ENCODE measurements at regions not wholly inside any gene's neighbourhood (a gene's known extent, or its start where the extent isn't known, plus 50 kb on each side); places are given as distances from the start of the nearest gene placed in this dataset.

DNA sequence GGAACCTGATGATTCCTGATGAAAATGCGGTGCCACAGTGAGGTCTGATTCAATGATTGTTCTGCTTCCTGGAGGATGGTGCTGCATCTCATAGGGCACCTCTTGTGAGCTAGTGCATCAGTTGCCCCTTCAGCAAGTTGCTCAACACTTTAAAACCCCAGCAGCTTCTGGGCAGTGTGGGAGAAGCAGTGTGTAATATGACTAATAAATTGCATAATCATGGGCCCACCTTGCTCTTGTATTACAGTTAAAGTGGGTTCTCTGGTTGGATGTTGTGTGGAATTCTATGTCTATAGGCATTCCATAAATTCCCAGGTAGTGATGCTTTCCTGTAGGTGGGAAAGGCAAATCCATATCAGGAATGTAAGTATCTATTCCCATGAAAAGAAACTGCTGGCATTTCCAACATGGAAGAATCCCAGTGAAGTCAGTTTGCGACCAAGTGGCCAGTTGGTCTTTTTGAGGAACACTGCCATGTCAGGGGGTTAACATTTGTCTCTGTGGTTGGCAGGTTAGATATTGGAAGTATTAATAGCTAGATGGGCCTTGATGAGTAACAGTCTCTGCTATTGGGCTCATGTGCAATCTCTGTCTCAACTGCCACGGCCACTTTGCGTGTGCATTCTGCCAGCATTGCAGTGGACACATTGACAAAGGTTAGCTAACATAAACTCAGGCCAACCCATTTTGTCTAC is 121.1 kb upstream of the OTUD4 start:
- H3K27me3 Mint-ChIP-seq (ENCODE audit: low read depth) = peaks cover under 1% of the 10 kb centered on the region
- no peaks in the 10 kb centered on the region for H3K9me3 Mint-ChIP-seq
- H3K27ac Mint-ChIP-seq = no peak overlapping the region
- peaks cover 13% of the 10 kb centered on the region for H3K4me1 Mint-ChIP-seq
- H3K36me3 Mint-ChIP-seq (ENCODE audit: low read depth) = no peaks in the 10 kb centered on the region
- TF ChIP-seq, protein P1, sequence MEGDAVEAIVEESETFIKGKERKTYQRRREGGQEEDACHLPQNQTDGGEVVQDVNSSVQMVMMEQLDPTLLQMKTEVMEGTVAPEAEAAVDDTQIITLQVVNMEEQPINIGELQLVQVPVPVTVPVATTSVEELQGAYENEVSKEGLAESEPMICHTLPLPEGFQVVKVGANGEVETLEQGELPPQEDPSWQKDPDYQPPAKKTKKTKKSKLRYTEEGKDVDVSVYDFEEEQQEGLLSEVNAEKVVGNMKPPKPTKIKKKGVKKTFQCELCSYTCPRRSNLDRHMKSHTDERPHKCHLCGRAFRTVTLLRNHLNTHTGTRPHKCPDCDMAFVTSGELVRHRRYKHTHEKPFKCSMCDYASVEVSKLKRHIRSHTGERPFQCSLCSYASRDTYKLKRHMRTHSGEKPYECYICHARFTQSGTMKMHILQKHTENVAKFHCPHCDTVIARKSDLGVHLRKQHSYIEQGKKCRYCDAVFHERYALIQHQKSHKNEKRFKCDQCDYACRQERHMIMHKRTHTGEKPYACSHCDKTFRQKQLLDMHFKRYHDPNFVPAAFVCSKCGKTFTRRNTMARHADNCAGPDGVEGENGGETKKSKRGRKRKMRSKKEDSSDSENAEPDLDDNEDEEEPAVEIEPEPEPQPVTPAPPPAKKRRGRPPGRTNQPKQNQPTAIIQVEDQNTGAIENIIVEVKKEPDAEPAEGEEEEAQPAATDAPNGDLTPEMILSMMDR (IDR thresholded peaks at IDR 0.05; ENCODE audit: unreplicated experiment in 3 of 3) = no peak
- no peak overlapping the region for H3K4me3 Mint-ChIP-seq

GRCh38 chr4:145299380-145300076 is 119.1 kb upstream of the OTUD4 start:
- Mint-ChIP-seq H3K4me3 (no peak overlapping the region), H3K36me3 (ENCODE audit: low read depth) (no peaks in the 10 kb centered on the region), H3K27ac (no peak overlapping the region), H3K27me3 (ENCODE audit: low read depth) (no peaks in the 10 kb centered on the region), H3K4me1 (peaks cover 13% of the 10 kb centered on the region), H3K9me3 (no peaks in the 10 kb centered on the region)
- TF ChIP-seq, protein P1 (IDR thresholded peaks at IDR 0.05; ENCODE audit: unreplicated experiment in 3 of 3) = no peak

- H3K9me3 Mint-ChIP-seq = no peaks in the 10 kb centered on the region
- no peaks in the 10 kb centered on the region for H3K27me3 Mint-ChIP-seq (ENCODE audit: low read depth)
- H3K27ac Mint-ChIP-seq = no peak overlapping the region
- peaks cover 13% of the 10 kb centered on the region for H3K4me1 Mint-ChIP-seq
- H3K4me3 Mint-ChIP-seq = no peak overlapping the region
- TF ChIP-seq, protein P1 (IDR thresholded peaks at IDR 0.05; ENCODE audit: unreplicated experiment in 3 of 3) = no peak
- no peaks in the 10 kb centered on the region for H3K36me3 Mint-ChIP-seq (ENCODE audit: low read depth)
Measured at GRCh38 chr4:145298885-145299284, 118.5 kb upstream of the OTUD4 start.

DNA sequence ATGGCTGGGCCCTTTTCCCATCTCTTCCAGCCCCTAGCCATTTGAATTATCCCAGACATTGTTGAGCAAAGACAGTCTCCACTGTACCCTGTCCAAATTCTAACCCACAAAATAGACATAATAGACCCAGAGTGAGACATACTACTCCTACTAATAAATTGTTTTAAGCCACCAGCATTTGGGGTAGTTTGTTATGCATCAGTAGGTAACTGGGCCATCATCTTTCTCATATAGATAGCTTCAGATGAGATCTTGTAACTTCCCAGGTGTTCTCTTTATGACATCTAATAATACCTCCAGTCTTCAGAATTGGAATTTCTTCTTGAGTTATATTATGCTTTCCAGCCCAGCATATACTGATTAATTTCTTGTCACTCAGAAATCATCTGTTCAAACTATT is 117.2 kb upstream of the OTUD4 start:
- Mint-ChIP-seq H3K4me3 (no peak overlapping the region), H3K36me3 (ENCODE audit: low read depth) (no peaks in the 10 kb centered on the region), H3K9me3 (no peaks in the 10 kb centered on the region), H3K4me1 (peaks cover 17% of the 10 kb centered on the region), H3K27ac (no peak overlapping the region), H3K27me3 (ENCODE audit: low read depth) (no peaks in the 10 kb centered on the region)
- TF ChIP-seq, protein P1 (IDR thresholded peaks at IDR 0.05; ENCODE audit: unreplicated experiment in 3 of 3) = no peak

- peaks cover 17% of the 10 kb centered on the region for H3K4me1 Mint-ChIP-seq
- TF ChIP-seq, protein P1 (IDR thresholded peaks at IDR 0.05; ENCODE audit: unreplicated experiment in 3 of 3) = no peak
- H3K4me3 Mint-ChIP-seq = no peak overlapping the region
- H3K9me3 Mint-ChIP-seq = no peaks in the 10 kb centered on the region
- no peaks in the 10 kb centered on the region for H3K27me3 Mint-ChIP-seq (ENCODE audit: low read depth)
- no peaks in the 10 kb centered on the region for H3K36me3 Mint-ChIP-seq (ENCODE audit: low read depth)
- H3K27ac Mint-ChIP-seq = no peak overlapping the region
Measured at GRCh38 chr4:145295547-145295946, 115.2 kb upstream of the OTUD4 start.

- Mint-ChIP-seq H3K4me3 (no peak overlapping the region), H3K36me3 (ENCODE audit: low read depth) (no peaks in the 10 kb centered on the region), H3K9me3 (no peaks in the 10 kb centered on the region), H3K4me1 (peaks cover 16% of the 10 kb centered on the region), H3K27ac (no peak overlapping the region), H3K27me3 (ENCODE audit: low read depth) (no peaks in the 10 kb centered on the region)
- TF ChIP-seq, protein P1 (IDR thresholded peaks at IDR 0.05; ENCODE audit: unreplicated experiment in 3 of 3) = no peak
Measured at GRCh38 chr4:145295122-145295521, 114.7 kb upstream of the OTUD4 start.
